ENCODE measurements at regions not wholly inside any gene's neighbourhood (a gene's known extent, or its start where the extent isn't known, plus 50 kb on each side); places are given as distances from the start of the nearest gene placed in this dataset.
"Not testable (repeated sequence)": the region's sequence is repeated elsewhere in the genome, so short reads cannot be mapped to it uniquely, and the experiment has no call there.

DNA sequence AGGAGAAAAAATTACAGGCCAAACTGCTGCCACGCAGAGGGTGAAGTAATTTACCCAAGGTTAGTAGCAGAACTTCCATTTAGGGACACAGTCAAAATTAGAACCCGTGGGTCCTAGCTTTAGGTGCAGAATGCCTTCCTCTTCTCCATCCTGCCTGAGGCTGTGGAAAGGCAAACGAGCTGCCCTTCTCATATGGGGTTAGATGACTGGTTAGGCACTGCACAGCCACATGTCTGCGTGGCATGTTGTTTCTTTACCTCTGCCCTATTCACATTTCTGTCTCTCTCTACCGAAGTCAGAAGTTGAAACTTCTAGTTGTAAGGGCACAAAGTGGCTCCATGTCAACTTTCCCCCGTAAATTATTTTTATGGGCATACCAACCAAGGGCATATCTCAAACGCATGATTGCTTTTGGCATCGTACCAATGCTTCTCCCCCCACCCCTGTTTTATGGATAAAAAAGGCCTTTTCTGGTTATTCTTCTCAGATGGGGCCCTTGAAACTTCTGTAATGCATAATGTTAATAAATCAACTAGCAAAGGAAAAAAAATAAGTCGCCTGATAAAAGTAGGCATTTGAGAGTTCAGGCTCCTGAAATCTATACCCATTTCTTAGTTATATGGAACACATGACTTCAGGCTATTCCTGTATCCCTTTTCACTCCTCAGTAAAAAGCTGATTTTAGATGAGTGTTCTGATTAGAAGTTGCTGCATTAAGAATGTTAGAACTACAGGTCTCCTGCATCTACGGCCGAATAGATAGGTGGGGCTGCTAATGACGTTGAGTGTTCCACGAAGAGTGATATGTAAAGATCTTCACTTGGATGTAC, 139.6 kb upstream of the NRIP1 start:
- DNase-seq = no peak

DNA sequence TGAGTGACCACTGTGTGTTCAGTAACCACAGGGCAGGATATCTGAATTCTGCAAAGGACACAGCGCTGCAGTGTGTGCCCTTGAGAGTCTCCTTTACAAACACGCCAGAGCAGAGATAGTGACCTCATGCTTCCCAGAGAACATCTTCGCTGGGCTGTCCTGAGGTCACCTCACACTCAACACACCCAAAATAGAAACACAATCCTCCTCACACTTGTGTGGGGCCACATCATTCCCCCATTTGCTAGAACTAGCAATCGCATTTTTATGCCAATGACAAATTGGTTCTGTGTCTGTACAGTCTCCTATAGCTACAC, 140.1 kb upstream of the NRIP1 start:
- no peak for DNase-seq

DNA sequence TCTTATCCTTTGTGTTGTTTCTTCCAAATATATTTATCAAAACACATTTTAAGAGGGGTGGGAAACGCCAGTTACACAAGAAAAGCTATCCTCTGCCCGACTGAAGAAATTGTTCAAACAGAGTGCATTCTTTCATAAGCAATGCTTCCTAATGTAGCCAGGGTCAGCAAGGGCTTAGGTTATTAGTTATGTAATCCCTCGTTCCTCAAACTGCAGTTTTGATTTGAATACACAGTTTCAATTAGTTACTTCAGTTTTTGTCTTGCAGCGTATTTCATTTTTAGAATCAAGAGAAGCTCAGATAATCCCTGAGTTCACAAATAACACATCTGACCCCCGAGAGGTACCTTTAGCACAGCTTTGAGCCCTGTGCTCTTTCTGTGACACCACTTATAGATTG, 141.7 kb upstream of the NRIP1 start:
- no peak for DNase-seq

DNA sequence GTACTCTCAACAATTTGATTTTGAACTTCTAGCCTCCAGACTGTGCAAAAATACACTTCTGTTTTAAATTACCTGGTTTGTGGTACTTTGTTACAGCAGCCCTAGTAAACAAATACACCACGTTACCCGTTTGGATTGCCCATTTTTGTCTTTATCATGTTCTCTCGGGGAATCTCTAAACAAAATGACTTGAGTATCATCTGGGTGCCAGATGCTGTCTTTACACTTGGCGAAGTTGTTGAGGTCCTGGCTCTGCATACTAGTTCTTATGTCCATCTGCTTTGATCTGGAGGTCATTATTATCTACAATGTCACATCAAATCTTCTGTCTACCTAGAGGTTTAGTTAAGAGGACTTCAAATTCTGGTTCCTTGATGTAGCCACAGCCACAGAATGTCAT, 142.4 kb upstream of the NRIP1 start:
- no peak for DNase-seq

DNA sequence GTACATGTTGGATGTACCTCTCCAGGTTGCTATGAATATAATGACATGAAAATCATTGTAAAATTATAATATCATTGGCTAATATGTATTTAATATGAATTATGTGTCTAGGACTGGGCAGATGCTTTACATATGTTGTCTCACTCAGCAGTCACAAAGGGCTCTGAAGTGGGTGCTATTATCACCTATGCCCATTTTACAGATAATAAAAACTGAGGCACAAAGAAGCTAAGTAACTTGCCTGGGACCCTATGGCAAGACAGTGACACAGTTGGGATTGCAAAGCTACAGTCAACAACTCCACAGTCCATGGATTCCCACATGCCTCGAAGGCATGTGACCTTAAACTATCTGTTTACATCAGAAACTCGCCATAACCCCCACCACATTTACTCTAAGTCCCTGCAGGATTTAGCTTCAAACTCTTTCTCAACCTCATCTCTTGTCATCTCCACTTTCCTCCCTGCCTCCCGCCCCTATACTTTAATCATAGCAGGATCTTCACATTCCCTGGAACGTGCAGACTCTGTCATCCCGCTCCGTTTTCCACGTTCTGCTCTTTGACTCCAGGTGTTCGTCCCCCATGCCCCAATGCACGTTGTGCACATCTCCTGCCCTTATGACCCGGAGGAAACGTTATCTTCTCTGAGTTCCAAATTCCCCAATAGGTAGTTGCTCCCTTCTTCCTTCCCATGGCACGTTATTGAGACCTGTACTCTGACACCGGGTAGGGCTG, 143.0 kb upstream of the NRIP1 start:
- no peak for DNase-seq

DNA sequence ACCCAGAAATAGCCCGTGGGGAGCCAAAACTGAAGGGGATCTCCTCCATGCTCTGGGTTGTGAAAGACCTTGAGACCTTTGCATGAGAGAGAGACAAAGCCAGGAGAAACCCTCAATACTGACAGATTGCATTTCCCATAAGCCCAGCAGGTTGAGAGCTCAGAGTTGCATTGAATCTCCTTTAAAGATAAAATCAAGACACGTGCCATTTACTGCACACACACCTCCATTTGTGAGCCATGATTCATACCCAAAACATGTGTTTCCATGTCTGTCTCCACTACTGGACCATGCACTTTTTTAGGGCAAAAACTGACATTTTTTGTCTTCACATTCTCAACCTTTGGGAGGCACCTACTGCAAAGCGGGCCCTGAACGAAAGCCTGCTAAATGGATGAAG, 144.0 kb upstream of the NRIP1 start:
- no peak for DNase-seq

DNA sequence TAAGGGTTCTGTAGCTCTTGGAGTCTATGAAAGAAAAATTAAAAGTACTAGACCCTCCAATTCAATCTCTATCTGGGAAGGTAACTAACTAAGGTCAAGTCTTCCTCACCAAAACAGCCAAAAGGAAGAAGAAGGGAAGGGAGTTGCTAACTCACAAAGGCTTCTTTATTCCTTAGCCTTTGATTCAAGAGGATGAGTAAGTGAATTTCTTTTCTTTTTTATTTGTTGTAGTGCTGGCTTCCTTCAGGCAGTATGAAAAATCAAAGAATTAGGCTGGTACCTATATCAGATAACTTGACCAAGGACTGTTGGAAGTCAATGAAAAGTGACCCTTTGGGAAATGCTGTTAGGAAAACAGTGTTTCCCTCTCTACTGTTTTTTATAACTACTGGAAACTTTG, 144.4 kb upstream of the NRIP1 start:
- DNase-seq = no peak

DNA sequence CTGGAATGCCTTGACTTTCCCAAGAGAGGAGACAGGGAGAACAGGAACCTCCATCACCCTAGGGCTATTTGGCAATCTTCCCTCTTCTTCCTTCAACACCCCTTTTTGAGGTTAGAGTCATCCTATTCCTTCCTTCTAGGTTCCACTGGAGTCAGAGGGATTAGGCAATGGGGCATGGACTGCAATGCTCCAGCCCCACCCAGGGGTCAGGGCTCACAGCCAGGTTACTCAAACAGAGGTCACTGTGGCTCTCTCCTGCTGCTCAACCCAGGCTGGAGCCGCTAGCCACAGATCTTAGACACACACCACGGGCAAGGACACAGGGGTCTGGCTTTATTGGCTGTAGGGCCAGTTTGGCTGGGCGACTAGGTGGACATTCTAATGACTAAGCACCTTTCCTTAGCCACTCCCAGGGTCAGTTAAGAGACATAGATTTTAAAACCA, 145.5 kb upstream of the NRIP1 start:
- no peak for DNase-seq

DNA sequence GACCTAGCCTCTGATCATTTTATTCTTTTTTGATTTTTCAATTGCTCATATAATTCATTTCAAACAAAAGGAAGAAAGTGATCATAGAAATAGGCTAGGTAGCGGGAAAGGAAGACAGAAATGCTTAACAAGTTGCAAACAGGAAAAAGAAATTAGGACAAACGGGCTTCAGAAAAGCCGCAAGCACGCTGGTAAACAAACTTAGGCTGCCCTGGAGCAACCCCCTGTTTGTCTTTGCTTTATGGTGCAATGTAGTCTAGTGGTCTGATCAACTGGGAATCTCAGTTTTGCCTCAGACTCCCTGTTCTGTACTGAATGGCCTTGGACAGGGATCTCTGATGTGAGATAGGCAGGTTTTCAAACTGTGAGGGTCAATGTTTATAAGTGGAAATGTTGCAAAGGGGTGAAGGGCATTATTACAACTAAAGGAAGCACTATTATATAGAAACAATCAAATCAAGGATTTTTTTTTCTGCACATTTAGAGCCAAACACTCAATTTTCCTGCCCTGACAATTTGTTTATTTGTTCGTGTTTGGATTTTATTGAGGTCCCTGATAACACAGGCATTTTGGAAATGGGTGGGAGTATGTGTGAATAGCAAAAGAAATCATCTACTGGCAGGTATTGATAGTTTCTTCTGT, 146.8 kb upstream of the NRIP1 start:
- no peak for DNase-seq

DNA sequence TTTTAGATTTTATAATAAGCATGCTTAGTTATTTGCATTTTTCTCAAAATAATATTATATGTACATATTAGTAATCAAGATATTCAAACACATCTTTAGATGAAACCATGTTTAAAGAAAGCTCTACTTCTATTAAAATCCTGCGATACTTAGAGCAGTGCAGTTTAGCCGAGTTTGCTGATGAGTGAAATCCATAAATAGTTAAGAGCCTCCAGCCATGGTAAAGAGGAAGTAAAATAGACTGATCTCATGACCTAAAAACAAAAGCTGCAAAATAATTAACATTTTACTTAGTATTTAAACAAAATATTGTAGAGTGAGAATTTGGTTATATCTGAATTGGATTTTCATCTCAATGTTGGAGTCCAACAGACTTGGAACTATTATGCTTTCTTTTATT, 147.4 kb upstream of the NRIP1 start:
- no peak for DNase-seq

DNA sequence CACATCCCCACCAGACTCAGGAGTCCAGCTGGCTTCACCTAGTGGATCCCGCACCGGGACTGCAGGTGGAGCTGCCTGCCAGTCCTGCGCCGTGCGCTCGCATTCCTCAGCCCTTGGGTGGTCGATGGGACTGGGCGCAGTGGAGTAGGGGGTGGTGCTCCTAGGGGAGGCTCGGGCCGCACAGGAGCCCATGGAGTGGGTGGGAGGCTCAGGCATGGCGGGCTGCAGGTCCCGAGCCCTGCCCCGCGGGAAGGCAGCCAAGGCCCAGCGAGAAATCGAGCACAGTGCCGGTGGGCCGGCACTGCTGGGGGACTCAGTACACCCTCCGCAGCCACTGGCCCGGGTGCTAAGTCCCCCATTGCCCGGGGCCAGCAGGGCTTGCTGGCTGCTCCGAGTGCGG, 153.7 kb upstream of the NRIP1 start:
- DNase-seq = not testable (repeated sequence)

DNA sequence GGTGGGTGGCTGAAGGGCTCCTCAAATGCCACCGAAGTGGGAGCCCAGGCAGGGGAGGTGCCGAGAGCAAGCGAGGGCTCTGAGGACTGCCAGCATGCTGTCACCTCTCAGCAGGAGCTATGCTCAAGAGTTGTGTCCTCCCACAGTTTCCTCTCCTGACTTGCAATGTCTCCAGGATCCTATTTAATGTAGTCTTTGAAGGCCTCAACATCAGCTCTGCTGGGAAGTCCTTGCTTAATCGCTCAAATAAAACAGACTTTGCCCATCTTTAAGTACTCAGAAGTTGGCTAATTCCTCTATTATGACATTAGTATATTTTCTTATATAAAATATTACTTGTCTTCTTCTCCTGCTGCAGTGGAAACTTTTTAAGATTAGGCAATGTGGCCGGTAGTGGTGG, 154.2 kb upstream of the NRIP1 start:
- no peak for DNase-seq

DNA sequence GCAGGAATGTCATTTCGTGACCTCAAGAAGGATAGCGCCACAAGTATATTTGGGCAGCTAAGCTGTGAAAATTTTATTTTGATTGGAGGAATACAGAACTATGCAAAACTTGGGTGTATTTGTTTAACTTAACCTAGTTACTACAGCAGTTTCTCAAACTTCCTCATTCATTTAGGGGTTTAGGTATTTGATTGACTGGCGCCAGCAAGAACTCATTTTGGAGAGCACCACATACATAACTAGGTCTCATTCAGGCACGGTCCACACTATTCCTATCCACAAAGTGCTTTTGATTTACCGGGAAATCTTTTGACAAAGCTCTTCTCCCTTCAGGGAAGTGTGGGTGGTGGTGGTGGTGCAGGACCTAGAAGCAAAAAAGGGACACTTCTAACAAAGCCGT, 155.1 kb upstream of the NRIP1 start:
- DNase-seq = no peak

DNA sequence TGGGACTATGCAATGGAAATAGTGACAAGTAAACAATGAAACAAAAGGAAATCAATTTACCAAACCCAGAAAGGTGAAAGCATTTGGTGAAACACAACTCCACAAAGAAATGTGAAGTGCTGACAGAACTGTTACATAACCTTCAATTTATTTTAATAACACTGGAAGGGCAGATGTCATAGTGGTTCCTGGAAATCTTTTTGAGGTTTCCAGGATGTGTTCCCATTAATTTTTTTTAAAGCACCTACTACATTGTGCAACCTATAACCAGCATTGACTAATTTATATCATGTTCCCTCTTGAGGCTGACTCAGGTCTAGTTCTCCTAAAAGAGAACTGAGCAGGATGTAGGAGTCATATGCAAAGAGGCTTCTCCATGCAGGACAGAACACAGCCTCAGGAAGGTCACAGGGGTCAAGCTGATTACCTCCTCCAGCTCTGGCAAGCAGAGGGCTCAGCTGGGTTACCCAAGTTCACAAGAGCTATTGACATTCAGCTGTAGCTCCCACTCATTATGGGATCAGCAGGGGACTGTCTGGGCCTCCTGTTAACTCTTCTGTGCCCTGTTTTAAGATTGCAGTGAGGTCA, 157.1 kb upstream of the NRIP1 start:
- DNase-seq = no peak

DNA sequence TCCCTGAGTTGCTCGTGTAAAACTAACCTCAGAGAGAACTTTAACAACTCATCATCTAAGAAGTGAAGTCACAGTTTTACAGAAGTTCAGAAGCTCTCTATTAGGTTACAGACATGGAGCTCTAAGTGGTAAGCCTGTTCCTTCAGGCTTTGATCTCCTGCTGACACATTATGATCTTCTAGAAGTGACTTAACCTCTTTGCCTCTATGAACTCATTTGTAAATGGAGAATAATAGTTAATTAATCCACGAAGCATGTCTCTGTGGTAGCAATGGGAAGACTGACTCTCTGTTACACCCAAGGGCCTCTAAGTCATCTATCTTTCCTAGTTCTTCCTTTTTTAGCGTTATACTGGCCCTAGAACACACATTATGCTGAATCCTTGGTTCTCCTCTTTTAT, 157.9 kb upstream of the NRIP1 start:
- DNase-seq = no peak

DNA sequence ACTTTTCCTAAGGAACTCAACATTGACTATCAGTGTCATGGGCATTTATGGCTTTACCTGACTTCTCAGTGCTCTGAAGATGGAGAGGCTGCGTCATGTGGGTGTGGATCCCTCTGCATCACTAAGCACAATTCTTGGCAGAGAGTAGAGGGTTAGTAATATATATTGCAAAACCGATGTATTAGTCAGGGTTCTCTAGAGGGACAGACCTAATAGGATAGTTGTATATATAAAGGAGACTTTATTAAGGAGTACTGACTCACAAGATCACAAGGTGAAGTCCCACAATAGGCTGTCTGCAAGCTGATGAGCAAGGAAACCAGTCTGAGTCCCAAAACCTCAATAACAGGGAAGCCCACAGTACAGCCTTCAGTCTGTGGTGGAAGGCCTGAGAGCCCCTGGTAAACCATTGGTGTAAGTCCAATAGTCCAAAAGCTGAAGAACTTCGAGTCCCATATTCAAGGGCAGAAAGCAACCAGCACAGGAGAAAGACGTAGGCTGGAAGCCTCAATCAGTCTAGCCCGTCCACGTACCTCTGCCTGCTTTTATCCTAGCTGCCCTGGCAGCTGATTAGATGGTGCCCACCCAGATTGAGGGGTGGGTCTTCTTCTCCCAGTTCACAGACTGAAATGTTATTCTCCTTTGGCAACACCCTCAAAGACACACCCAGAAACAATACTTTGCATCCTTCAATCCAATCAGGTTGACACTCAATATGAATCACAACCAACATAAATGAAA, 159.7 kb upstream of the NRIP1 start:
- no peak for DNase-seq

DNA sequence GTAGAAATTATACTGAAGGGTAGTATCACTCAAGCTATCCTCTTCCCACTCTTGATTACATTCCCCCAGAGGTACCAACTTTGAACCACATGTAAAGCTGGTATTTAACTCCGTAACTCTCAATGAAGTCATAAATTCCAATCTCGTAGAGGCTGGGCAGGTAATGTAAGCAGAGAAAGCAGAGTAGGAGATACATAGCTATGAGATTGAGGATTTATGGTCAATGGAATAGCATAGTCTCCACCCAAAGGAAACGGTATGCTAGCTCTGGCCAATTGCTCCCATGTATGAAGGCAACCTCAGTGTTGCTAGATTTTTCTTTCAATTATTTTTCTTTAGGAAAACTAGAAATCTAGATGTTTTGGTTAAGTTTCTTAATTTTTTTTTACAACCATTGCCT, 163.1 kb upstream of the NRIP1 start:
- no peak for DNase-seq

DNA sequence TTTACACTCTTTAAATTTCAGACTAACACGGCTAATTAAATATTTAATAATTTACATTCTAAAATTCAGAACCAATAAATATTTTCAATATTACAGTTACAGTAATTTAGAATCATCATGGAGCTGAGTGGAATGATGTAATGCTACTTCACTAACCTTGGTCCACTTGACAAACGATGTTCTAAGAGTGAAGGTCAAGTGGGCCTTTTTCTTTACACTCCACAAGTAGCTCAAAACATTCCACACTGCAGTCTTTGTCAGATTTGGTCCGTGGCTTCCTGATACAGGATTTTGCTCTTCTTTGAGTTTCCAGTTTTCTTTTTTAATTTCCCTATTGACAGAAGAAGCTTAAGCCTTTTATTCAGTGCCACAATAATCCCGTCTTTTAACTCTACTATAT, 164.6 kb upstream of the NRIP1 start:
- no peak for DNase-seq

DNA sequence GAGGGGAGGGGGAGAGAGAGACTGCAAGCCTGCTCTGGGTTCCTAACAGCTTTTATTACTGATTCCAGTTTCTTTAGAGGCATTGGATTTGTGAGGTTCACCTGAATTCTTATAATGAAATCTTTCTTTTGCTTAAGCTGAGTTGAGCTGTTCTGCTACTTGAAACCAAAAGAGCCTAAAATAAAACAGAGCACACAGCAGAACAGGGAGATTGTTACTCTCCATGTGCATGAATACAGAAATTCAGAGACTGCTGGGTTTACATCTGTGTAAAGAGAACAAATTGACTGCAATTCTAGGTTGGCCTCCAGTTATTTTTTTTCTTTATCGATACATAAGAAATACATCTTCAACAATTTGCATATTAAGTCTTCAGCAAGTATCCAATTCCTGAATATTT, 168.8 kb upstream of the NRIP1 start:
- no peak for DNase-seq

DNA sequence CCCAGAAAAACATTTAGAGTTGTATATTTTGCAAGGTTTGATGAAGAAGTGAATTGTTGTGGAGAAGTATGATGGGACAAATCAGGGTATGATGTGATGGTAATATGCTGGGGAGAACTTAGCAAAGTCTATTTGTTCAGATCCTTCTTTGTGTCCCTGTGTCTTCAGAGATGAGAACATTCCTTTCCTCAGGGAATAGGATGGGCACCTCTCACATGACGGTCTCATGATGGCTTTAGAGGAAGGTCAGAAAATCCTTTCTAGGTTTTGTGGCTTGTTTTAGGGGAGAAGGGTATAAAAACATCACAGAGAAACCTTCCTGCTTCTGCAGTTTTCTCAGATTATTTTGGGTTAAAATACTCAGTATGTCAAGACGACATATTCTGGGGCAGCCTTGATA, 171.3 kb upstream of the NRIP1 start:
- DNase-seq = no peak

DNA sequence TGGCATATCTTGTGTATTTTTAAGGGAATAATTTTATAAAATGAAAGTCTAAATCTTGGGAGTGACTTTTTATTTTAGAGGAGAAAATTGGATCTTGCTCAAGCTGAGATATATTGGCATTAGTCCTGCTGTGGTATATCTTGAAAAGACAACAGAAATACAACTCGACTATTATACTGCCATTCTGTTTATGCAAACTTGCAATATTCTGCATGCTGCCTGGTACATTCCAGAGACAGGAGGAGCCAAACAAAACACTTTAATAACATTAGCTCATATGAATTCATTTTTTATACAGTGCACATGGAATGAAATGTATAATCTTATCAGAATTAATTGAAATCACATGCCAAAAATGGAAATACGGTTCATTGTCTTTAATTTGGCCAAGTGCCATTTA, 176.0 kb upstream of the NRIP1 start:
- no peak for DNase-seq

DNA sequence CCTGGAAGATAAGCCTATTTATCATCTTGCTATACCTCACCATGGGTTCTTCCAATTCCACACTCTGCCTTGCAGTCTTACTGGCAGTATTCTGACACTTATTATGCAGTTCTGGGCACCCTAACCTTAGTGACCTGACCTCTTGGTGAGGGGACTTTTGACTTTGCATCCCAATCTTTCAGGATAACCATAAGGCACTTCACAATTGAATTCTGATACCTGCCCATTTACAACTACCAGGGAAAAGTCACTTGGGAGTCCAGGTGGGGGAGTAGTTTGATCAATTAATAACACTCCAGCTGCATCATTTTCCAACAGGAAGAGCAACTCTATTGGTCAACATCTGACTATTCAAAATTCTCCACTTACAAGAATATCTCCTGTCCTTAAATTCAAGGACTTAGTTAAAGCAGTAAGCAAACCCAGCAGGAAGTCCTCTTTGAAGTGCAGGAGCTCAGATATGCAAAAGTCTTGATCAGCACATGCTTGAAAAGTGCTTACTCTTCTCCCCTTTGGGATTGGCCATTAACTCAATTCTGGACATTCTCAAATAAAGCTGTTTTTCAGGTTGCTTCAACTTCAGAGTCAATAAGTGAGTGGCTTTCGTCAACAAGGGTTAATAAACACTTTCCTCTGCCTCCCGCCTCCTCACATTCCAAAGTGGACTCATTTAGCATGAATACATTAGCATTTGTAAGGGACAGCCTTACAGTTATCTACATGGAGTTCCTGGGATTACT, 177.4 kb upstream of the NRIP1 start:
- DNase-seq = no peak

Measured in NCI-H1436 (cell line).